ENCODE measurements at regions not wholly inside any gene's neighbourhood (a gene's known extent, or its start where the extent isn't known, plus 50 kb on each side); places are given as distances from the start of the nearest gene placed in this dataset.
"Not testable (repeated sequence)": the region's sequence is repeated elsewhere in the genome, so short reads cannot be mapped to it uniquely, and the experiment has no call there.

- Histone ChIP-seq H2AFZ (no peak overlapping the region), H3K9me3 (ENCODE audit: insufficient read depth, low read depth) (no peaks in the 10 kb centered on the region; the same call in 1 of the 2 replicates), H3K4me3 (no peak overlapping the region), H3K36me3 (ENCODE audit: low read depth) (no peaks in the 10 kb centered on the region), H3K9me2 (ENCODE audit: insufficient read depth) (0 out of 2 replicates have a peak, but pooled peaks cover 4% of the 10 kb centered on the region), H3K27me3 (ENCODE audit: insufficient read depth, low read depth) (no peaks in the 10 kb centered on the region), H4K20me1 (ENCODE audit: insufficient read depth) (no peaks in the 10 kb centered on the region), H3K4me1 (replicated peaks; ENCODE audit: insufficient read depth) (no peaks in the 10 kb centered on the region), H3K4me2 (no peak overlapping the region), H3K79me2 (ENCODE audit: low read depth) (no peaks in the 10 kb centered on the region), H3K27ac (no peak overlapping the region), H3F3A (ENCODE audit: insufficient read depth, low read depth) (no peaks in the 10 kb centered on the region)
- CTCF ChIA-PET = no interaction called here
- no peak for DNase-seq
- intact Hi-C loops (cut with micrococcal nuclease; ENCODE audit: unreplicated experiment) = no loop called here
- POLR2A ChIA-PET (ENCODE audit: unreplicated experiment) = no interaction called here
- BruUV-seq (replicated peaks) = no TSS peak
- TF ChIP-seq CTCF (conservative IDR thresholded peaks at IDR 0.05) (no peak), EZH2 (IDR thresholded peaks at IDR 0.05; ENCODE audit: low read depth) (no peak)
Measured at GRCh38 chr3:189003410-189003809, 168.4 kb upstream of the TPRG1 start.

- H3K27ac ChIP-seq = no peak overlapping the region
- CTCF ChIA-PET = no interaction called here
- no peaks in the 10 kb centered on the region for H3K4me1 ChIP-seq (replicated peaks; ENCODE audit: insufficient read depth)
- H2AFZ ChIP-seq = no peak overlapping the region
- intact Hi-C loops (cut with micrococcal nuclease; ENCODE audit: unreplicated experiment) = no loop called here
- no peaks in the 10 kb centered on the region for H3K79me2 ChIP-seq (ENCODE audit: low read depth)
- no peak overlapping the region for H3K4me3 ChIP-seq
- no peaks in the 10 kb centered on the region for H3F3A ChIP-seq (ENCODE audit: insufficient read depth, low read depth)
- no peaks in the 10 kb centered on the region for H3K9me2 ChIP-seq (ENCODE audit: insufficient read depth)
- TF ChIP-seq CTCF (conservative IDR thresholded peaks at IDR 0.05) (no peak), EZH2 (IDR thresholded peaks at IDR 0.05; ENCODE audit: low read depth) (no peak)
- H3K27me3 ChIP-seq (ENCODE audit: insufficient read depth, low read depth) = no peaks in the 10 kb centered on the region
- H3K9me3 ChIP-seq (ENCODE audit: insufficient read depth, low read depth) = peaks cover 34% of the 10 kb centered on the region
- no peaks in the 10 kb centered on the region for H3K36me3 ChIP-seq (ENCODE audit: low read depth)
- no peak overlapping the region for H3K4me2 ChIP-seq
- no peak for DNase-seq
- no peaks in the 10 kb centered on the region for H4K20me1 ChIP-seq (ENCODE audit: insufficient read depth)
- POLR2A ChIA-PET (ENCODE audit: unreplicated experiment) = no interaction called here
- no TSS peak for BruUV-seq (replicated peaks)
Measured at GRCh38 chr3:189013224-189013888, 158.4 kb upstream of the TPRG1 start.

- Histone ChIP-seq H3K4me1 (replicated peaks; ENCODE audit: insufficient read depth) (no peaks in the 10 kb centered on the region), H3K9me2 (ENCODE audit: insufficient read depth) (no peaks in the 10 kb centered on the region), H3K27ac (no peak overlapping the region), H3K9me3 (ENCODE audit: insufficient read depth, low read depth) (peaks cover 34% of the 10 kb centered on the region), H2AFZ (no peak overlapping the region), H4K20me1 (ENCODE audit: insufficient read depth) (no peaks in the 10 kb centered on the region), H3K36me3 (ENCODE audit: low read depth) (no peaks in the 10 kb centered on the region), H3K79me2 (ENCODE audit: low read depth) (no peaks in the 10 kb centered on the region), H3K27me3 (ENCODE audit: insufficient read depth, low read depth) (no peaks in the 10 kb centered on the region), H3K4me2 (no peak overlapping the region), H3K4me3 (no peak overlapping the region), H3F3A (ENCODE audit: insufficient read depth, low read depth) (no peaks in the 10 kb centered on the region)
- ChIA-PET CTCF (no interaction called here), POLR2A (ENCODE audit: unreplicated experiment) (no interaction called here)
- intact Hi-C loops (cut with micrococcal nuclease; ENCODE audit: unreplicated experiment) = no loop called here
- TF ChIP-seq EZH2 (IDR thresholded peaks at IDR 0.05; ENCODE audit: low read depth) (no peak), CTCF (conservative IDR thresholded peaks at IDR 0.05) (no peak)
- no TSS peak for BruUV-seq (replicated peaks)
- no peak for DNase-seq
Measured at GRCh38 chr3:189014526-189014925, 157.2 kb upstream of the TPRG1 start.

GRCh38 chr3:189022576-189023466 lies 148.9 kb upstream of the TPRG1 start:
- H3K36me3 ChIP-seq (ENCODE audit: low read depth); H3K79me2 ChIP-seq (ENCODE audit: low read depth); H4K20me1 ChIP-seq (ENCODE audit: insufficient read depth); H3K9me2 ChIP-seq (ENCODE audit: insufficient read depth); BruUV-seq (replicated peaks); H3K4me1 ChIP-seq (replicated peaks; ENCODE audit: insufficient read depth); H3F3A ChIP-seq (ENCODE audit: insufficient read depth, low read depth); H3K27me3 ChIP-seq (ENCODE audit: insufficient read depth, low read depth); intact Hi-C loops (cut with micrococcal nuclease; ENCODE audit: unreplicated experiment); POLR2A ChIA-PET (ENCODE audit: unreplicated experiment); CTCF ChIA-PET; H3K27ac ChIP-seq: not testable (repeated sequence)
- peak; percentile 50 to 53 for DNase-seq
- Histone ChIP-seq H3K4me2 (peak overlapping the region; percentile 73), H3K4me3 (peak overlapping the region; percentile 57), H3K9me3 (ENCODE audit: insufficient read depth, low read depth) (peaks cover 13% of the 10 kb centered on the region; the same call in 1 of the 2 replicates), H2AFZ (peak overlapping the region; percentile 89)
